IPS DF 4.7 (cell line): ENCODE measurements at regions not wholly inside any gene's neighbourhood (a gene's known extent, or its start where the extent isn't known, plus 50 kb on each side); places are given as distances from the start of the nearest gene placed in this dataset.
"Not testable (repeated sequence)": the region's sequence is repeated elsewhere in the genome, so short reads cannot be mapped to it uniquely, and the experiment has no call there.

ENCODE experiments used
- DNase-seq: peaks from one replicate; pipeline ENCODE4 v3.0.0-alpha.2; 2013; ENCODE audit warnings: low spot score; ENCODE audit errors: extremely low read depth

- DNase-seq = no peak
Measured at GRCh38 chr6:22135395-22135794, 161.4 kb downstream of the PRL start.

GRCh38 chr6:22140736-22141135 lies 156.1 kb downstream of the PRL start:
- DNase-seq = not testable (repeated sequence)

- DNase-seq = no peak
Measured at GRCh38 chr6:22141241-22141745, 155.5 kb downstream of the PRL start.

GRCh38 chr6:22142856-22143255 lies 154.0 kb downstream of the PRL start:
- DNase-seq = no peak

- no peak for DNase-seq
Measured at GRCh38 chr6:22145376-22145775, 151.5 kb downstream of the PRL start.

GRCh38 chr6:22145823-22146677 lies 150.8 kb downstream of the PRL start:
- DNase-seq = no peak

GRCh38 chr6:22146678-22146930 lies 150.2 kb downstream of the PRL start:
- no peak for DNase-seq

- no peak for DNase-seq
Measured at GRCh38 chr6:22146931-22147701, 149.7 kb downstream of the PRL start.

- DNase-seq = no peak
Measured at GRCh38 chr6:22147921-22148776, 148.7 kb downstream of the PRL start.

- no peak for DNase-seq
Measured at GRCh38 chr6:22149096-22149495, 147.7 kb downstream of the PRL start.

- DNase-seq = no peak
Measured at GRCh38 chr6:22149501-22150367, 147.1 kb downstream of the PRL start.

- DNase-seq = no peak
Measured at GRCh38 chr6:22150368-22151035, 146.3 kb downstream of the PRL start.

- DNase-seq = no peak
Measured at GRCh38 chr6:22151892-22152291, 144.9 kb downstream of the PRL start.

- no peak for DNase-seq
Measured at GRCh38 chr6:22152841-22153240, 144.0 kb downstream of the PRL start.

GRCh38 chr6:22153384-22154158 lies 143.3 kb downstream of the PRL start:
- DNase-seq = no peak

GRCh38 chr6:22155551-22155950 lies 141.3 kb downstream of the PRL start:
- DNase-seq = no peak

- DNase-seq = no peak
Measured at GRCh38 chr6:22157233-22157632, 139.6 kb downstream of the PRL start.

GRCh38 chr6:22164236-22164635 lies 132.6 kb downstream of the PRL start:
- no peak for DNase-seq

- not testable (repeated sequence) for DNase-seq
Measured at GRCh38 chr6:22171006-22171405, 125.8 kb downstream of the PRL start.
